ENCODE measurements at regions not wholly inside any gene's neighbourhood (a gene's known extent, or its start where the extent isn't known, plus 50 kb on each side); places are given as distances from the start of the nearest gene placed in this dataset.

GRCh38 chr5:5628866-5629606 lies 206.6 kb downstream of the ICE1 start (continued):
- TF ChIP-seq FOXP1 (CRISPR knock-in tag; IDR thresholded peaks at IDR 0.05; ENCODE audit: borderline replicate concordance) = no peak
- no peak for TF ChIP-seq ZNF263 (CRISPR knock-in tag; IDR thresholded peaks at IDR 0.05; ENCODE audit: low read depth)
- TF ChIP-seq FOXJ3 (CRISPR knock-in tag; IDR thresholded peaks at IDR 0.05; ENCODE audit: borderline replicate concordance) = no peak
- no peak for TF ChIP-seq ZNF532 (CRISPR knock-in tag; IDR thresholded peaks at IDR 0.05; ENCODE audit: borderline replicate concordance)

GRCh38 chr5:5626412-5626811 lies 203.9 kb downstream of the ICE1 start:
- no peak for DNase-seq (ENCODE audit: low spot score)
- peaks cover 39% of the 10 kb centered on the region for H3K36me3 Mint-ChIP-seq
- ATAC-seq = no peak
- POLR2A ChIA-PET = no interaction called here
- H3K27ac Mint-ChIP-seq = no peak overlapping the region
- CTCF ChIA-PET = no interaction called here
- H3K4me1 Mint-ChIP-seq = peaks cover 8% of the 10 kb centered on the region
- peaks cover 12% of the 10 kb centered on the region for H3K27me3 Mint-ChIP-seq (ENCODE audit: low read depth)
- H3K4me3 Mint-ChIP-seq = no peak overlapping the region
- peaks cover 55% of the 10 kb centered on the region for H3K9me3 Mint-ChIP-seq
- TF ChIP-seq SMAD4 (CRISPR knock-in tag; IDR thresholded peaks at IDR 0.05) (no peak), GRHL2 (CRISPR knock-in tag; IDR thresholded peaks at IDR 0.05; ENCODE audit: insufficient replicate concordance, severe bottlenecking) (no peak), TCF7 (CRISPR knock-in tag; IDR thresholded peaks at IDR 0.05; ENCODE audit: low read depth) (no peak), IRF2 (CRISPR knock-in tag; IDR thresholded peaks at IDR 0.05; ENCODE audit: borderline replicate concordance, low read depth) (no peak)

GRCh38 chr5:5625491-5625890 lies 203.0 kb downstream of the ICE1 start:
- TF ChIP-seq MLX (CRISPR knock-in tag; IDR thresholded peaks at IDR 0.05) = no peak
- no peak for TF ChIP-seq ARID4B (CRISPR knock-in tag; IDR thresholded peaks at IDR 0.05; ENCODE audit: borderline replicate concordance)
- TF ChIP-seq ZNF121 (CRISPR knock-in tag; IDR thresholded peaks at IDR 0.05) = no peak
- no peak for TF ChIP-seq OVOL2 (CRISPR knock-in tag; IDR thresholded peaks at IDR 0.05; ENCODE audit: borderline replicate concordance)
- TF ChIP-seq ERG (CRISPR knock-in tag; IDR thresholded peaks at IDR 0.05) = no peak
- TF ChIP-seq ETV6 (CRISPR knock-in tag; IDR thresholded peaks at IDR 0.05) = no peak
- TF ChIP-seq ZNF425 (CRISPR knock-in tag; conservative IDR thresholded peaks at IDR 0.05) = no peak
- TF ChIP-seq NR2C2 (CRISPR knock-in tag; IDR thresholded peaks at IDR 0.05) = no peak
- TF ChIP-seq CDX4 (CRISPR knock-in tag; IDR thresholded peaks at IDR 0.05; ENCODE audit: borderline replicate concordance) = no peak
- TF ChIP-seq SMAD3 (CRISPR knock-in tag; IDR thresholded peaks at IDR 0.05; ENCODE audit: borderline replicate concordance) = no peak
- no peak for TF ChIP-seq ATF1 (CRISPR knock-in tag; IDR thresholded peaks at IDR 0.05)
- Mint-ChIP-seq H3K4me3 (no peak overlapping the region), H3K27me3 (ENCODE audit: low read depth) (peaks cover 12% of the 10 kb centered on the region), H3K9me3 (peaks cover 60% of the 10 kb centered on the region), H3K27ac (no peak overlapping the region), H3K4me1 (peaks cover 8% of the 10 kb centered on the region), H3K36me3 (peaks cover 43% of the 10 kb centered on the region)
- CTCF ChIA-PET = no interaction called here
- DNase-seq (ENCODE audit: low spot score) (no peak), ATAC-seq (no peak)
- POLR2A ChIA-PET = no interaction called here
